ENCODE measurements at regions not wholly inside any gene's neighbourhood (a gene's known extent, or its start where the extent isn't known, plus 50 kb on each side); places are given as distances from the start of the nearest gene placed in this dataset.

GRCh38 chr11:81129618-81130017 is 1604.0 kb downstream of the FAM181B start:
- TF ChIP-seq CTCF (conservative IDR thresholded peaks at IDR 0.05 in 1 of 2, IDR thresholded peaks at IDR 0.05 in 1 of 2; ENCODE audit: extremely low read depth in 1 of 2, insufficient read depth in 1 of 2, low read depth in 1 of 2, low read length in 2 of 2) (no peak), EZH2 (IDR thresholded peaks at IDR 0.05; ENCODE audit: borderline replicate concordance, low read length) (no peak)

Measured in mammary epithelial cell (primary cell).